Adrenal gland (tissue), 9 donors: ENCODE measurements at regions not wholly inside any gene's neighbourhood (a gene's known extent, or its start where the extent isn't known, plus 50 kb on each side); places are given as distances from the start of the nearest gene placed in this dataset.

Experiments used
- DNase-seq, 7 donors: peaks; one replicate each; pipeline ENCODE4 v3.0.0-alpha.2; 2019 to 2020
- H3K27ac ChIP-seq, 5 donors: fragments of 200-600 bp; sonication (generic) in 4 of 5; 1 replicate in 3 of 5; 2 replicates in 2 of 5; pipeline versions ENCODE4 v1.5.1 to v1.8.0; 2016 to 2020; ENCODE audit warnings: mild to moderate bottlenecking in 1 of 5
- H3K27me3 ChIP-seq: fragments of 200-600 bp; 2 replicates; pipeline ENCODE4 v1.8.0; 2021
- H3K36me3 ChIP-seq, 2 donors: fragments of 200-600 bp; replicated peaks in 1 of 2; 1 replicate in 1 of 2; 2 replicates in 1 of 2; pipeline versions ENCODE4 v1.5.1 to v1.8.0; 2018 to 2022
- H3K4me1 ChIP-seq, 2 donors: fragments of 200-600 bp; replicated peaks in 1 of 2; 1 replicate in 1 of 2; 2 replicates in 1 of 2; pipeline versions ENCODE4 v1.5.1 to v1.8.0; 2018 to 2021
- H3K4me3 ChIP-seq, 4 donors: fragments of 200-600 bp; sonication (generic) in 3 of 4; one replicate each; pipeline ENCODE4 v1.5.1; 2016 to 2018
- H3K9me3 ChIP-seq, 3 donors: fragments of 200-600 bp; sonication (generic) in 1 of 3; replicated peaks in 1 of 3; 1 replicate in 2 of 3; 2 replicates in 1 of 3; pipeline versions ENCODE4 v1.5.1 to v1.8.0; 2016 to 2021
- POLR2A ChIP-seq, 2 donors: fragments of 450-650 bp; IDR thresholded peaks; one replicate each; pipeline ENCODE4 v1.6.1; 2017; ENCODE audit warnings: antibody characterized with exemption in 2 of 2, mild to moderate bottlenecking in 2 of 2, moderate library complexity in 1 of 2
- WGBS, 4 donors: extraction: QIAGEN DNeasy Blood & Tissue Kit in 2 of 4; methylation state at CpG; one replicate each; pipeline versions ENCODE4 v1.1.5 to v1.1.7; 2013 to 2017; 5-methylcytosine and 5-hydroxymethylcytosine counted together
- intact Hi-C, 2 donors: fragments of 100-400 bp; cut with DNase I; formaldehyde crosslinking; loops; one replicate each; pipeline versions ENCODE4 v1.14.1 to v1.15.0; 2022 to 2023
- TF ChIP-seq, protein P1 (sequence below), 6 experiments: fragments of 450-650 bp in 4 of 6; fragments of 200-600 bp in 2 of 6; sonication (generic) in 1 of 6; IDR thresholded peaks; 1 replicate in 5 of 6; 2 replicates in 1 of 6; pipeline versions ENCODE4 v1.5.1 to v1.8.0; 2016 to 2021; ENCODE audit warnings: antibody characterized with exemption in 6 of 6, mild to moderate bottlenecking in 2 of 6, moderate library complexity in 1 of 6
- donor health status: healthy with polysubstance abuse.
- donor health status: Bipolar disorder and iron deficiency.
- donor health status: DM: yes; HTN: yes; CAD: no.
- donor health status: DM: no; HTN: no; CAD: no.
- donor health status: DM: no; HTN: no; CAD: no.

- H3K36me3 ChIP-seq, result no peaks in the 10 kb centered on the region
- 75 to 100% (median 83%) methylated on average over 1 of the region's 1 CpG for WGBS, 4 donors
- no peak overlapping the region for H3K4me3 ChIP-seq
- no peaks in the 10 kb centered on the region for H3K4me1 ChIP-seq
- H3K9me3 ChIP-seq, result no peaks in the 10 kb centered on the region
- TF ChIP-seq POLR2A (IDR thresholded peaks at IDR 0.05), result no peak
- TF ChIP-seq, protein P1, sequence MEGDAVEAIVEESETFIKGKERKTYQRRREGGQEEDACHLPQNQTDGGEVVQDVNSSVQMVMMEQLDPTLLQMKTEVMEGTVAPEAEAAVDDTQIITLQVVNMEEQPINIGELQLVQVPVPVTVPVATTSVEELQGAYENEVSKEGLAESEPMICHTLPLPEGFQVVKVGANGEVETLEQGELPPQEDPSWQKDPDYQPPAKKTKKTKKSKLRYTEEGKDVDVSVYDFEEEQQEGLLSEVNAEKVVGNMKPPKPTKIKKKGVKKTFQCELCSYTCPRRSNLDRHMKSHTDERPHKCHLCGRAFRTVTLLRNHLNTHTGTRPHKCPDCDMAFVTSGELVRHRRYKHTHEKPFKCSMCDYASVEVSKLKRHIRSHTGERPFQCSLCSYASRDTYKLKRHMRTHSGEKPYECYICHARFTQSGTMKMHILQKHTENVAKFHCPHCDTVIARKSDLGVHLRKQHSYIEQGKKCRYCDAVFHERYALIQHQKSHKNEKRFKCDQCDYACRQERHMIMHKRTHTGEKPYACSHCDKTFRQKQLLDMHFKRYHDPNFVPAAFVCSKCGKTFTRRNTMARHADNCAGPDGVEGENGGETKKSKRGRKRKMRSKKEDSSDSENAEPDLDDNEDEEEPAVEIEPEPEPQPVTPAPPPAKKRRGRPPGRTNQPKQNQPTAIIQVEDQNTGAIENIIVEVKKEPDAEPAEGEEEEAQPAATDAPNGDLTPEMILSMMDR (IDR thresholded peaks at IDR 0.05), result no peak
- H3K27ac ChIP-seq, result no peak overlapping the region
- DNase-seq, result no peak
- intact Hi-C loops, result no loop called here
- no peaks in the 10 kb centered on the region for H3K27me3 ChIP-seq
Measured at GRCh38 chr5:9781890-9782289, 151.7 kb upstream of the TAS2R1 start.

- no peak for DNase-seq
- no peaks in the 10 kb centered on the region for H3K4me1 ChIP-seq
- H3K9me3 ChIP-seq, result no peaks in the 10 kb centered on the region
- no peak overlapping the region for H3K27ac ChIP-seq
- no peaks in the 10 kb centered on the region for H3K36me3 ChIP-seq
- TF ChIP-seq, protein P1 (IDR thresholded peaks at IDR 0.05), result no peak
- no peak for TF ChIP-seq POLR2A (IDR thresholded peaks at IDR 0.05)
- WGBS, 4 donors, result 73 to 91% (median 79%) methylated on average over 2 of the region's 2 CpGs
- H3K27me3 ChIP-seq, result no peaks in the 10 kb centered on the region
- intact Hi-C loops, result no loop called here
- no peak overlapping the region for H3K4me3 ChIP-seq
Measured at GRCh38 chr5:9781275-9781674, 151.1 kb upstream of the TAS2R1 start.

- intact Hi-C loops, result no loop called here
Measured at GRCh38 chr5:9780501-9780900, 150.3 kb upstream of the TAS2R1 start.

GRCh38 chr5:9776525-9776924 is 146.4 kb upstream of the TAS2R1 start:
- Histone ChIP-seq H3K36me3 (no peaks in the 10 kb centered on the region), H3K4me3 (no peak overlapping the region), H3K4me1 (no peaks in the 10 kb centered on the region), H3K27me3 (no peaks in the 10 kb centered on the region), H3K9me3 (no peaks in the 10 kb centered on the region), H3K27ac (no peak overlapping the region)
- DNase-seq, result no peak
- TF ChIP-seq, protein P1 (IDR thresholded peaks at IDR 0.05), result no peak
- no peak for TF ChIP-seq POLR2A (IDR thresholded peaks at IDR 0.05)
- 45 to 60% (median 50%) methylated on average over 3 of the region's 3 CpGs for WGBS, 4 donors
- intact Hi-C loops, result no loop called here

More at GRCh38 chr5:9780501-9780900, 150.3 kb upstream of the TAS2R1 start:
- no peak overlapping the region for H3K27ac ChIP-seq
- H3K36me3 ChIP-seq, result no peaks in the 10 kb centered on the region
- no peaks in the 10 kb centered on the region for H3K9me3 ChIP-seq
- H3K4me3 ChIP-seq, result no peak overlapping the region
- no peaks in the 10 kb centered on the region for H3K4me1 ChIP-seq
- 85 to 93% (median 93%) methylated on average over 11 of the region's 11 CpGs for WGBS, 4 donors
- TF ChIP-seq, protein P1 (IDR thresholded peaks at IDR 0.05), result no peak
- TF ChIP-seq POLR2A (IDR thresholded peaks at IDR 0.05), result no peak
- DNase-seq, result no peak
- no peaks in the 10 kb centered on the region for H3K27me3 ChIP-seq
